MM.1S (cell line): ENCODE measurements at regions not wholly inside any gene's neighbourhood (a gene's known extent, or its start where the extent isn't known, plus 50 kb on each side); places are given as distances from the start of the nearest gene placed in this dataset.

Experiments used
- EZH2 ChIP-seq: fragments of 300-600 bp; sonication (generic); optimal IDR thresholded peaks from 2 replicates; pipeline ENCODE3; 2017; ENCODE audit warnings: low read depth, mild to moderate bottlenecking, antibody characterized with exemption, low read length, mixed read lengths
- TF ChIP-seq, protein P1 (sequence below): fragments of 300-600 bp; sonication (generic); IDR thresholded peaks from 2 replicates; pipeline ENCODE4 v1.5.1; 2016; ENCODE audit warnings: antibody characterized with exemption, low read length, mixed read lengths

DNA sequence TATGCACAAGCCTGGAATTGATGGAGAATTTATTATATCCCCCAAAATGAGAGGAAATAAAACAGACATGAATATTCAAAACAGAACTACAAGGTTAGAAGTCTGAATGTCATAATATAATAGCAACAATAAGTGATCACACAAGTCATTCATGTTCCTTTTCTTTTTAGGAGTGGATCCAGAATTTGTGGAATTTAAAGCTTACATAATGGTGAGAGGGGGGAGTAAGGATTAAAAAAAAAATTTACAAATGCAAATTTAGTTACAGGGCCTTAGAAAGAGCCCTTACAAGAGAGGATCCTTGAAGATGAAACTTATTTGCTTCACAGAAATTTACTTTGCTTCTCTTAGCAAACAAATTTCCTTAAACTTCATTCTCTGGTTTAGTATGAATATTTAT is 716.1 kb upstream of the CXADR start:
- TF ChIP-seq, protein P1, sequence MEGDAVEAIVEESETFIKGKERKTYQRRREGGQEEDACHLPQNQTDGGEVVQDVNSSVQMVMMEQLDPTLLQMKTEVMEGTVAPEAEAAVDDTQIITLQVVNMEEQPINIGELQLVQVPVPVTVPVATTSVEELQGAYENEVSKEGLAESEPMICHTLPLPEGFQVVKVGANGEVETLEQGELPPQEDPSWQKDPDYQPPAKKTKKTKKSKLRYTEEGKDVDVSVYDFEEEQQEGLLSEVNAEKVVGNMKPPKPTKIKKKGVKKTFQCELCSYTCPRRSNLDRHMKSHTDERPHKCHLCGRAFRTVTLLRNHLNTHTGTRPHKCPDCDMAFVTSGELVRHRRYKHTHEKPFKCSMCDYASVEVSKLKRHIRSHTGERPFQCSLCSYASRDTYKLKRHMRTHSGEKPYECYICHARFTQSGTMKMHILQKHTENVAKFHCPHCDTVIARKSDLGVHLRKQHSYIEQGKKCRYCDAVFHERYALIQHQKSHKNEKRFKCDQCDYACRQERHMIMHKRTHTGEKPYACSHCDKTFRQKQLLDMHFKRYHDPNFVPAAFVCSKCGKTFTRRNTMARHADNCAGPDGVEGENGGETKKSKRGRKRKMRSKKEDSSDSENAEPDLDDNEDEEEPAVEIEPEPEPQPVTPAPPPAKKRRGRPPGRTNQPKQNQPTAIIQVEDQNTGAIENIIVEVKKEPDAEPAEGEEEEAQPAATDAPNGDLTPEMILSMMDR, result no peak
- no peak for TF ChIP-seq EZH2
